GM19397 (cell line): ENCODE measurements at regions not wholly inside any gene's neighbourhood (a gene's known extent, or its start where the extent isn't known, plus 50 kb on each side); places are given as distances from the start of the nearest gene placed in this dataset.
"Not testable (repeated sequence)": the region's sequence is repeated elsewhere in the genome, so short reads cannot be mapped to it uniquely, and the experiment has no call there.

ENCODE experiments used
- ATAC-seq: cut with Tn5 transposase; IDR thresholded peaks from one replicate; pipeline ENCODE4 v1.9.1; 2021; ENCODE audit warnings: mild to moderate bottlenecking, moderate library complexity; ENCODE audit not compliant: unreplicated experiment

DNA sequence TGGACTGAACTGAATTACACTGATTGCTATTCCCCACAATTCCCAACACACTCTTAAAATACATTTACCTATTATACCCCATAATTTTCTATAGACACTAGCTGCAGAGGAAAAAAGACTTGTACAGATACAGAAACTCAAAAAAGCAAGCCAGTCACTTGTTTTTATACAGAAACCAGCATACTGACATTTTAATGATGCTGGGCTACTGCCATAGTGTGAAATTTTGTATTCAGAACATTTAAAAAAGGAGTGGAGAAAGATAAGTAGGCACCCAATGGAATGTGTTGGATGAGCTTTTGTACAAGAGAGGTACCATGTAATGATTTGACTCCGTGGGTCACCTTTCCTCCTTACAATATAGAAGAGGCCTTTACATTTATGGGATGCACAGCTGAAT lies 740.1 kb downstream of the PLCL1 start:
- no peak for ATAC-seq

DNA sequence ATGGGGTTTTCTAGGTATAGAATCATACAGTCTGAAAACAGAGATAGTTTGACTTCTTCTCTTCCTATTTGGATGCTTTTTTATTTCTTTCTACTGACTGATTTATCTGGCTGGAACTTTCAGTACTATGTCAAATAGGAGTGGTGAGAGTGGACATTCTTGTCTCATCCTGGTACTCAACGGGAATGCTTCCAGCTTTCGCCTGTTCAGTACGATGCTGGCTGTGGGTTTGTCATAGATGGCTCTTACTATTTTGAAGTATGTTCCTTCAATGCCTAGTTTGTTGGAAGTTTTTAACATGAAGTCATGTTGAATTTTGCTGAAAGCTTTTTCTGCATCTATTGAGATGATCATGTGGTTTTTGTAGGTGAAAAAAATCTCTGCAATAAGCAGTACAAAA lies 730.4 kb downstream of the PLCL1 start:
- ATAC-seq: no peak

DNA sequence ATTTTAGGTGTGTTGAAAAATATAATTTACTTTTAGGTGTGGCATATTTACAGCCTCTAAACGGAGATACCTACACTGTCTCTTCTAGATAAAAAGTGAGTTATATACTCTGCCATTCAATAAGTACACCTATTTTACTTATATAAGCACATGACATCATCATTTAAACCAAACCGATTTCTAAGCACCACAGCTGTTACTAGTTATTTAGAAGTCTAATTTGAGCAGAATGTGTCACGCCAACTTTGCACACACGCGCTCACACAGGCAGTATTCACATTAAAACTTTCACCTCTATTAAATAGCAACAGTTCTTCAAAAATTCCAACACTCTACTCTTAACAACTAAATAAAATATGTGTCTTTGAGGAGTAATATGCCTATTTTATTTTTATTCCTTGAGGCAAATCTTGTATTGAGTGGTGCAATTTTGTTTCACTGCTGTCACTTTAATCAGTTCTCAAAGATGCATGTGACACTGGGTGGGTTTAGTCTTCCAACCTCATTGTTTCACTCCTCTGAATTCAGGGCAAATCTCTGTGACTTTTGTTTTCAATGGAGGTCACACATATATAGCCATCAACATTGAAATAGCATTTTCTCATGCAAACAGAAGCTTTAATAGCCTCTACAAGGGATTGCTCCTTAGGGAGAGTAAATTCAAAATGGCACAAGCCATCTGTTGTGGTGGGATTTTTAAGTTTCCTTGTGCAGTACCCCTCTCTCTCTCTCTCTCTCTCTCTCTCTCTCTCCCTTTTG lies 721.0 kb downstream of the PLCL1 start:
- no peak for ATAC-seq

DNA sequence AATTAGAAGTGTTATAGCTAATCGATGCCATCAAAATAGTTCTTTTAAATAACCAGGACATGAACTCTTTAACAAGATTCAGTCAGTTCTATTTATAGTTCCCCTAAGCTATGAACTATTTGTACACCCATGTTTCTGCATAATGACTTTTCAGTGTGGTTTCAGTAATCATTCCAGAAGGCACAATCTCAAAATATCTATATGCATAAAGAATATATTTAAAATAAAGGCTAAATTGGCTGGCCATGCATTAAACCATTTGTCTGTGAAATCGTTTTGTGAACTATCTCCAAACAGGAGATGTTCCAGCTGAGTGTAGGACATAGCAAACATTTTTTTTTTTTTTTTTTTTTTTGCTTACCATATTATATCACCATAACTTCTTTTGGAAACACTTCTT lies 719.3 kb downstream of the PLCL1 start:
- ATAC-seq: no peak

DNA sequence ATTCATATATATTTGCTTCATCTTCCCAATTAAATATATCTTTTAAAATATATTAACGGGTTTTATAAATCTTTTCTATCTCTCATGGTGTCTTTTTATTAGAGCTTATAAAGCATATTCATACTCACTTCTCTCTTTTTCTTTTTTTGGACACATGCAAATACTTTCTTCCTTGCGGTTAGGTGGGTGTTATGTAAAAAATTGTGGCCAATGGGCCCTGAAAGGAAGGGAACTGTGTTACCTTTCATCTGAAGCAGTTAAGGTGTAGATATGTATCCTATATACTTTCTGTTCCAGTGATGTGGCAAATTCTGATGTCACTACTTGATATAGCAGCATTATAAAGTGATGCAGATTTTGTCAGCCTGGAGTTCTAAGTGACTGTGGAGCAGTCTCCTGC lies 714.5 kb downstream of the PLCL1 start:
- no peak for ATAC-seq

DNA sequence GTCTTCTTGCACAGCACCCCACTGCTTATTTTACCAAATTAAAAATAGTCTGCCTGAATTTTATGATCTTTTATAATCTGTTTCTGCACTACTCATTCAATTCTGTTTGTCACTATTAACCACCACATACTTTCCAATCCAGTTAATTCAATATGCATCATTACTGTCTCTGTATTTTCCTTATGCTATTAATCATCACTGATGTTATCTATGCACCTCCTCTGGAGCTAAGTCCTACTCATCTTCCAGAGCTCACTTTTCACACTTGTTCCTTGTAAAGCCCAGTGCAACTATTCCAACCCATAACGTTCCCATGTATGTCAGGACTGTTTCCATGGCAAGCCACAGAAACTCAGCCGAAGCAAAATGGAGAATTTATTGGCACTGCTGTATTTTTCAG lies 713.6 kb downstream of the PLCL1 start:
- no peak for ATAC-seq

DNA sequence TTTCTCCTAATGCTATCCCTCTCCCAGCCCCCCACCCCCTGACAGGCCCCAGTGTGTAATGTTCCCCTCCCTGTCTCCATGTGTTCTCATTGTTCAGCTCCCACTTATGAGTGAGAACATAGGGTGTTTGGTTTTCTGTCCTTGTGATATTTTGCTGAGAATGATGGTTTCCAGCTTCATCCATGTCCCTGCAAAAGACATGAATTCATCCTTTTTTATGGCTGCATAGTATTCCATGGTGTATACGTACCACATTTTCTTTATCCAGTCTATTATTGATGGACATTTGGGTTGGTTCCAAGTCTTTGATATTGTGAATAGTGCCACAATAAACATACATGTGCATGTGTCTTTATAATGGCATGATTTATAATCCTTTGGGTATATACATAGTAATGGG lies 704.2 kb downstream of the PLCL1 start:
- ATAC-seq: not testable (repeated sequence)

DNA sequence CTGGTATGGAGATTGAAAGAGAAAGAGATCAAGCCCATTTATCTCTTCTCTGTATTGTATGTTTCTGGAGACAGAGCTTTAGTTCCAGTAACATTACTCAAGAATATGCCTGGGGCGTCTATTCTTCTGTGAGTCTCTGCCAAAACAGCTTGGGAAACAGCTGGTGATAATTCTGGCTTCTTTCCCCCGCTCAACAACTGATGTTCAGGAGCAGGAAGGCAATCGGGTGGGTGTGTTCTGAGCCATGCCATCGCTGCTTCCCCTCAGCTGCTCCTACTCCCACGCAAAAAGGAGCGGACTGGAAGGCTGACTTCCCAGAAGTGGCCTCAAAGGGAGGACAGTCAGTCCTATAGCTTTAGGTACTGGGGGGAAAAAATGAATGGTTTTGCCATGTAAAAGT lies 695.1 kb downstream of the PLCL1 start:
- ATAC-seq: no peak

DNA sequence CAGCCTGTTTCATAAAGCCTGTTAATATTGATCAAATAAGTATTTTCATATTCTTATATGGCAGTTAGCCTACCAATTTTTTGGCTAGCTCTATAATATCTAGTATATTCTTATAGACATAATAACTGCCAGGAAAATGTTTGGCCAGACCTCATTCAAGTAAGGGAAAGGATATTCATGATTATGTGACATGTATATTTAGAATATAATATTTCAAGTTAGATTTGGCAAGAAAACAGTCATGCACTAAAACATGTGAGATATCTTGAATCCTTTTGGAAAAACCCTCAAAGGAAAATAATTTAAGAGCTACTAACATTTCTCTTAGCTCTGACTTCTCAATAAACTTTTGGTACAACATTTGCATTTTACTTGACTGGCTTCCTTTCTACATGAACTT lies 694.1 kb downstream of the PLCL1 start:
- ATAC-seq: no peak

DNA sequence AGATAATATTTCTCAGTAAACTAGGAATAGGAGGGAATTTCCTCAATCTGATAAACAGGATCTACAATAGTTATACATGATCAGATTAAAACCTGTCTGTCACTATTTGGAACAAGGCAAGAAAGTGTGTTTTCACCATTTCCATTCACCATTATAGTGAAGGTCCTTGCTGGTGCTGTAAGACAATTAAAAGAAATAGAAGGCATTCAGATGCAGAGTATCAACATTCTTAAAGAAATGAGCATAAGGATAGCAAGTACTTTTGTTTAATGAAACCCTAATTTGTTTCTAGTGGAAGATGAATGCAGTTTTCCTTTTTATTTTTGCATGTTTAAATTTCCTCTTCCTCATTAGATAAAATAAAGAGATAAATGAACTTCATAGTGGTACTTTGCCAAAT lies 693.7 kb downstream of the PLCL1 start:
- ATAC-seq: no peak

DNA sequence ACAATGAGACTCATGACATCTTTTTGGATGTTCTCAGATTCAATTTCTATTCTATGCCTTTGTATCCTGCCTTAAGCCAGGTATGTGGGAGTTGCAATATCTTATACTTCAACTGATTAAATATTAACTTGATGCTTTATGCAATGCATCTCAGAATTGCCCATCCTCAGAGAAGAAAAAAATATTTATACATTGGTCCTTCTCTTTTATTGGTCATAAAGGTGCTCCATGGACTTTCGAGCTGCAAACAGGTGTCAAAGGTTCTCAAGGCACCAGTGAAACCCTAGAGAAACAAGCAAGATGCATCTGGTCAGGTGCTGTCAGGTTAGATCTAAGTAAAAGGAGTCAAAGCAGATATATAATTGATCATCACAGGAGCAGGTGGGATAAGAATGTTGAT lies 690.5 kb downstream of the PLCL1 start:
- no peak for ATAC-seq

DNA sequence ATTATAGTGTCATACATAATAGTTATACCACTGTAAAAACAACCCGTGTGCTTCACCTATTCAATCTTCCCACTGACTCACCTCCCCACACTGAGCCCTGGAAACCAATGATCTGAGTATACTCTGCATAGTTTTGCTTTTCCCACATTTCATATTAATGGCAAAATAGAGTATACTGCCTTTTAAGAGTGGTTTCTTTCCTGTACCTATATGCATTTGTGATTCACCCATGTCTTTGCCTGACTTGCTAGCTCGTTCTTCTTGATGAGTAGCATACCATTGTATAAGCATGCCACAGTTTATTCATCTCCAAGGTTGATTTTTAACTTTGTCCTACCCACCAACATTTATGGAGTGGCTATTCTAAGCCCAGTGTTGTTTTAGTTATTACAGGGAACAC lies 686.4 kb downstream of the PLCL1 start:
- ATAC-seq: no peak

DNA sequence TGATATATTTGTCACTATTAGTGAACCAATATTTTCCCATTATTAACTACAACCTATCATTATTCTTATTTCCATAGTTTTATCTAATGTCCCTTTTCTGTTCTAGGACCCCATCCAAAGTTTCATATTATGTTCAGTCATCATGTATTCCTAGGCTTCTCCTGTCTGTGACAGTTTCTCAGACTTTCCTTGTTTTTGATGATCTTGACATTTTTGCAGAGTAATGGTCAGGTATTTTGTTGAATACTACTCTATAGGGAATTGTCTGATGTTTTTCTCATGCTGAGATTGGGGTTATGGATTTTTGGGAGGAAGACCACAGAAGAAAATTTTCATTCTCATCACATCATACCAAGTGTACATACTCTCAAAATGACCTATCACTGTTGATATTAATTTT lies 684.6 kb downstream of the PLCL1 start:
- no peak for ATAC-seq

DNA sequence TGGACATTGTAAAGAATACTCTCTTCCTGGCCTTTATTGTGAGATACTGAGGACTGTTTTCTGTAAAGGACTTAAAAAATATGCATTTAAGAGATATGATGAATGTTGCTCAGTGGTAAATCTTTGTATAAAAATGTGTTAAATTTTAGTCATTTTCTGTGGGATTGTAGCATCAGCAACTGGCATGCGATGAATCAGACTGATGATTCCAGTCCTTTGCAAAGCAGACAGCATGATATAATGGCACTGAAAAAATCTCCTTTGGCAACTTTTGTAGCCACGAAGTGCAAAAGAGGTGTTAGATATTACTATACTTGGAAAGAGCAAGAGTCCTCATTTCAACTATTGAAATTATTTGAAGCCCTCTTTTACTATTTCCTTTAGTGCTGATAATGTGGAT lies 678.7 kb downstream of the PLCL1 start:
- ATAC-seq: no peak

DNA sequence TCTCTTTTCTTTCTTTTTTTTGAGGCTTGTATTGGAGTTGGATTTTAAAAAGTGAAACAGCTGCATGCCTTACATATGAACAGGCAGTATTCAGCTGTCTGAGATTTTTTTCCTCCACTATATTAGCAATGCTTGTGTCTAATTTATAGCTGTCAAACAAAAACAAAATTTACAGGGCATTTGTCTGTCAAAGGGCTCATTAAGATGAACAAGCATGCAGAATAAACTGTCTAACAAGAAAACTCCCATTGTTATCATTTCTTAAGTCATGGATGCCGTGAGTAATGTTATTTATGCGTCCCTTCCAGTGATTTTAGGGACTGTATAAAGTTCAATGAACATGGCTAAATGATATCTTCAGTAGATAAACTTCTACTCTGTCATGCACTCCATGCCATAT lies 674.7 kb downstream of the PLCL1 start:
- ATAC-seq: no peak

DNA sequence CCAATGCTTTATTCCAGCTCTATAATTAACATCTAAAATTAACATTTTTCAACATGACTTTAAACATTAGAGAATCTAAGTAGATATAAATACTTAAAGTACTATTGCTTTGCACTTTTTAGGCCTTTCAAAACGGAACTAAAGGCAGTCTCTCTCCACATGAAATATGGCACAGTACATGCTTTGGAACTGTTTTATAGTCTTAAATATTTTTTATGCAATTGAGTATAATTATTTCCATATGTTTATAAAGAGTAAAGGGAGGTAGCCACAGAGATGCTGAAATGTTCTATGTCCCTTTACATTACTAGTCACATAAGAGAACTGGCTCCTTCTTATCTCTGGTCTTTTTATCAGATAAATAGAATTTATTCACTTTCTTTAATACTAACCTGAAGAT lies 674.0 kb downstream of the PLCL1 start:
- ATAC-seq: no peak

DNA sequence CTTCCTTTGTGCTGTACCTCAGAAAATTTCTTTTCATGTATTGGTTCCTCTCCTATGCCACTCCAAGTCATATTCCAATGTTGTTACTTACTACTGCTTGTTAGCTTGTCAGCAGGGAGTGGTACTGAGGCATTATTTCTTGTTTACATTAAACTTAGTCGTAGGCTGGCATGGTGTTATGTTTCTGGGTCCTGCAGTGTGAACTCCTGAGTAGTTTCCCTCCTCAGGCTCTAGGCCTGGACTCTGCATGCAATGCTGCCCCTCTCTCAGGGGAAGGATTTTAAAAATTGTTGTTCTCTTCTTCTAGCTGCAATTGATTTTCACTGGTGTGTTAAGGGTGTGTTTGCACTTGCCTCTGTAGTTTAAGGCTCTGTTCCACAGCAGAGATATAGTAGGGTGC lies 671.6 kb downstream of the PLCL1 start:
- ATAC-seq: no peak

DNA sequence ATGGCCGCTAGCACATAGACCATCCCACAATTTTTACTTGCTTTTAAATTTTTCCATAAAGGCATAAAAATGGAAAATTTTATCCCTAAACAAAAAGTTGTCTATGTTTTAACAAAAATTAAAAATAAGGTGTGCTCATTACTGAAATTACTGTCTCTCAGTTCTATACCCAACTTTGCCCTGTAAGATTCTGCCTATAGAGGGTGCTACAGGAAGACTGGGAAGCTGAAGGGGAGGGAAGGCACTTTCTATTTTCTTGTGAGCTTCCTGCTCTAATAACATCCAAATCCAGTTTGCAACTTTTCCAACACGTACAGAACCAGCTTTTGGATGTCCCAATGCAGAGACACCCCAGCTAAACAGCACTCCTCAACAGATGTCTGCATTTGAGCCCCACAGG lies 666.9 kb downstream of the PLCL1 start:
- ATAC-seq: no peak

DNA sequence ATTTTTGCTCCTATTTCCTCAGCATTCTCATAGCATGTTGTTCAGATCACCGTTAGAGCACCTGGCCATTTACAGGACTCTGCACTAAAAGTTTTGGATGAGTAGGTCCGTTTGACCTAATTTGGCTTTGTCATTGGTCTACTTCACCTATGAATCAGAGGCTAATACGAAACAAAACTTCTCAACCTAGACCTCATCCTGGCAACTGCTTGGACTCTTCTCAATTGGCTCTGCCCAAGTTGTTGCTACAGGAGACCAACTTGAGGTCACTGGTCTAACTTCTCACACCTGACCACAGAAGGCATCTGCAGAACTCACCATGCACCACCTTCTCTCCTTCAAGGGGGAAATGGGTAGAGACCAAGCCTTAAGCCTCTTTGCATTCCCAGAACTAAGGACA lies 663.7 kb downstream of the PLCL1 start:
- ATAC-seq: no peak

DNA sequence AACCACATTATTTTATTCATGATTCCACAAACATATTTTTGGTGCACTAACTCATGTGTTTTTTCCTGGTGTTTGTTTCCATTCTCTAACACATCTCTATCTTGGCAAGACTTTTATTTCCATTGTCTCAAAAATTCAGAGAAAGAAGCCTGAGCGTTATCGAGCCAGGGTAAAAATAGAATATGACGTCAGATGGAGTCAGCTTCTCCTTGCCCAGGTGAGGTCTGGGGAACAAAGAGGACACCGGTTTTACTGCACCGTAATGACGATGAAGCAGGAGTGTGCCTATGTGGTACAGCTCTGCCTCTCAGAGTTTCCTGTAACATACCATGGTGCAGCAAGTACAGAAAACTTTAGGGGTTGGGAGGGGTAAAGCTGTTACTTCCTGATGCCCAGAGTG lies 661.6 kb downstream of the PLCL1 start:
- ATAC-seq: no peak

DNA sequence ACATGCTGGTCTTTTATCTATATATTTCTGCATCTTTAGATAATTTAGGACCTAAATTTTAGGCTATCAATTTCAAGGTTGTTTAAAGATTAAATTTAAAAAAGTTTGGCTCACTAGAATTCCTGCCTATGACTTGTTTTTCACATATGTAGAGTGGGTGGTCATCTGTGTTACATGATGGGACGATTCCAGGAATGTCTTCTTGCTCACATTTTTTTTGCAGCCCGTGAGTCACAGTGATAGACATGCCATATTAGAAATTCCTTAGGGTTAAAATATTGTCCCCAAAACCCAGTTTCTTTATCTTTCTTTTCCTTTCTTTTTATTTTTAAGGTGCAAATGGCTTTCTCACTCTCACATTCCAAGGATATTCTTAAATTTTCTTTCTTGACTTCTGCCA lies 652.0 kb downstream of the PLCL1 start:
- no peak for ATAC-seq

DNA sequence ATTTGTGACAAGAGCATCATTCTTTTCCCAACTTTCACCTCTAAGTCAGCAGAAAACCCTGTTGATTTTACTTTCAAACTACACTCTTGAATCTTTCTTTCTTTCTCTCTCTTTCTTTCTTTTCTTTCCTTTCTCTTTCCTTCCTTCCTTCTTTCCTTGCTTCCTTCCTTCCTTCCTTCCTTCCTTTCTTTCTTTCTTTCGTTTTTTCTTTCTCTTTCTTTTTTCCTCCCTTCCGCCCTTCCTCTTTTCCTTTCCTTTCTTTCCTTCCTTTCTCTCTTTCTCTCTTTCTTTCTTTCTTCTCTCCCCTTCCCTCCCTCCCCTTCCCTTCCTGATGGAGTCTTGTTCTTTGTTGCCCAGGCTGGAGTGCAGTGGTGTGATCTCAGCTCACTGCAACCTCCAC lies 649.5 kb downstream of the PLCL1 start:
- no peak for ATAC-seq

DNA sequence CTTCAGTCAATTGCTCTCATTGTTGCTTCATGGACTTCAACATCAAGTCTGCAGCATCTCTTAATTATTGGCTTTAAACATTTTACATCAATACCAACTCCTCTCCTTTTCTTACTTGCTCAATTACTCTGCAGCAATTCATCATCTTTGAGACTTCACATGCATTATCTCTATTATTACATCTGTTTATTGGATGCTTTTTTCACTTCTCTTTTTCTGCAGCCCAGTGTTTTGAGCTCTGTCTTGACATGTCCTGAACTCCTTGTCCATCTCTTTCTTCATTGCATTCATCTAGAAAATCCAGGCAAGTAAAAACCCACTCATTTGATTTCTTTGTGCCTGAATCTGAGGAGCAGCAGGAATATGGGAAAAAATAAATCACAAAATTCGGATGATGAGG lies 647.9 kb downstream of the PLCL1 start:
- peak; percentile 48 for ATAC-seq
